B cell (primary cell): ENCODE measurements at regions not wholly inside any gene's neighbourhood (a gene's known extent, or its start where the extent isn't known, plus 50 kb on each side); places are given as distances from the start of the nearest gene placed in this dataset.

Experiments used
- ATAC-seq: fragments of 200-7000 bp; cut with Tn5 transposase; one replicate; pipeline ENCODE4 v1.10.0; 2021; ENCODE audit warnings: low read depth, mild to moderate bottlenecking, moderate number of reproducible peaks, moderate library complexity
- CTCF ChIA-PET: fragments of 350-600 bp; sonication (Branson Sonifier 250); formaldehyde crosslinking; loops from one replicate; lab custom pipeline; 2021; ENCODE audit warnings: antibody characterized with exemption, inconsistent platforms; lab: Charles Lee
- POLR2A ChIA-PET: fragments of 350-600 bp; sonication (Branson Sonifier 250); formaldehyde crosslinking; loops from one replicate; lab custom pipeline; 2021; ENCODE audit warnings: antibody characterized with exemption; lab: Charles Lee
- DNase-seq: peaks from one replicate; pipeline ENCODE4 v3.0.0; 2013
- H2AFZ ChIP-seq: 2 replicates; pipeline ENCODE4 v1.6.1; 2012; ENCODE audit warnings: mild to moderate bottlenecking, low read depth, low read length; ENCODE audit not compliant: insufficient read depth, poor library complexity, severe bottlenecking
- H3K27ac ChIP-seq, 2 donors: 1 replicate in 1 of 2; 2 replicates in 1 of 2; pipeline ENCODE4 v1.5.1; 2012 to 2013; ENCODE audit warnings: low read length in 2 of 2, mild to moderate bottlenecking in 2 of 2, moderate library complexity in 1 of 2
- H3K27me3 ChIP-seq, 4 experiments: fragments of 200-600 bp in 1 of 4; sonication (generic) in 1 of 4; replicated peaks in 1 of 4; 1 replicate in 2 of 4; 2 replicates in 2 of 4; pipeline versions ENCODE4 v1.6.1 to v1.7.0; 2013 to 2016; ENCODE audit warnings: low read length in 3 of 4, mild to moderate bottlenecking in 2 of 4, mixed read lengths in 1 of 4, moderate library complexity in 1 of 4; ENCODE audit not compliant: insufficient read depth in 4 of 4, control insufficient read depth in 3 of 4; ENCODE audit errors: control extremely low read depth in 1 of 4
- H3K36me3 ChIP-seq, 2 experiments: replicated peaks in 1 of 2; 1 replicate in 1 of 2; 2 replicates in 1 of 2; pipeline versions ENCODE4 v1.6.1 to v1.7.1; 2013; ENCODE audit warnings: low read length in 1 of 2; ENCODE audit not compliant: insufficient read depth in 2 of 2, control insufficient read depth in 1 of 2; ENCODE audit errors: control extremely low read depth in 1 of 2, extremely low read depth in 1 of 2
- H3K4me1 ChIP-seq, 2 donors: fragments of 200-600 bp in 1 of 2; sonication (generic) in 1 of 2; 1 replicate in 1 of 2; 2 replicates in 1 of 2; pipeline versions ENCODE4 v1.5.1 to v1.6.1; 2013 to 2017; ENCODE audit warnings: low read length in 2 of 2; ENCODE audit not compliant: control insufficient read depth in 2 of 2, insufficient read depth in 2 of 2
- H3K4me2 ChIP-seq: replicated peaks from 2 replicates; pipeline ENCODE3; 2012; ENCODE audit warnings: mild to moderate bottlenecking, low read depth, low read length; ENCODE audit not compliant: poor library complexity, severe bottlenecking
- H3K4me3 ChIP-seq, 5 experiments: fragments of 200-600 bp in 1 of 5; sonication (generic) in 1 of 5; 1 replicate in 3 of 5; 2 replicates in 2 of 5; pipeline versions ENCODE4 v1.5.1 to v1.7.0; 2011 to 2016; ENCODE audit warnings: low read length in 4 of 5, mild to moderate bottlenecking in 4 of 5, low read depth in 2 of 5, control low read depth in 1 of 5, moderate library complexity in 1 of 5; ENCODE audit not compliant: insufficient read depth in 1 of 5; ENCODE audit errors: control extremely low read depth in 1 of 5, extremely low read depth in 1 of 5
- H3K79me2 ChIP-seq: fragments of 200-600 bp; sonication (generic); one replicate; pipeline ENCODE4 v1.6.0; 2016; ENCODE audit warnings: low read length; ENCODE audit not compliant: control insufficient read depth, insufficient read depth
- H3K9ac ChIP-seq: fragments of 200-600 bp; sonication (generic); 2 replicates; pipeline ENCODE4 v1.6.1; 2017; ENCODE audit warnings: mild to moderate bottlenecking, low read length, moderate library complexity
- H3K9me3 ChIP-seq, 3 donors: one replicate each; pipeline versions ENCODE4 v1.6.1 to v1.7.1; 2013; ENCODE audit warnings: low read length in 2 of 3; ENCODE audit not compliant: control insufficient read depth in 2 of 3, insufficient read depth in 1 of 3; ENCODE audit errors: control extremely low read depth in 1 of 3
- H4K20me1 ChIP-seq: 2 replicates; pipeline ENCODE4 v1.6.0; 2012; ENCODE audit warnings: mild to moderate bottlenecking, low read length; ENCODE audit not compliant: insufficient read depth, control insufficient read depth, poor library complexity, severe bottlenecking
- H3K27ac Mint-ChIP-seq: one replicate; pipeline ENCODE4 v1.8.0; 2021; ENCODE audit warnings: mixed read lengths
- H3K27me3 Mint-ChIP-seq: one replicate; pipeline ENCODE4 v1.8.0; 2021; ENCODE audit warnings: mixed read lengths
- H3K4me1 Mint-ChIP-seq: one replicate; pipeline ENCODE4 v1.8.0; 2021; ENCODE audit warnings: mixed read lengths
- H3K4me3 Mint-ChIP-seq: one replicate; pipeline ENCODE4 v1.8.0; 2021; ENCODE audit warnings: mixed read lengths
- H3K9me3 Mint-ChIP-seq: one replicate; pipeline ENCODE4 v1.8.0; 2022; ENCODE audit warnings: mixed read lengths; ENCODE audit not compliant: insufficient read depth
- EZH2 ChIP-seq: IDR thresholded peaks from 2 replicates; pipeline ENCODE4 v1.6.1; 2012; ENCODE audit warnings: borderline replicate concordance, low read depth, mild to moderate bottlenecking, moderate library complexity, low read length; ENCODE audit not compliant: insufficient read depth, poor library complexity, severe bottlenecking
- WGBS: methylation state at CpG from one replicate; pipeline ENCODE4 v1.1.5; 2013; ENCODE audit warnings: missing lambda C conversion rate; ENCODE audit not compliant: insufficient coverage; 5-methylcytosine and 5-hydroxymethylcytosine counted together
- intact Hi-C: fragments of 100-400 bp; cut with micrococcal nuclease; formaldehyde crosslinking; loops from one replicate; pipeline ENCODE4 v1.10.0; 2022
- TF ChIP-seq, protein P1 (sequence below): fragments of 200-600 bp; IDR thresholded peaks from one replicate; pipeline ENCODE4 v1.8.0; 2022; ENCODE audit warnings: antibody characterized with exemption, mild to moderate bottlenecking

DNA sequence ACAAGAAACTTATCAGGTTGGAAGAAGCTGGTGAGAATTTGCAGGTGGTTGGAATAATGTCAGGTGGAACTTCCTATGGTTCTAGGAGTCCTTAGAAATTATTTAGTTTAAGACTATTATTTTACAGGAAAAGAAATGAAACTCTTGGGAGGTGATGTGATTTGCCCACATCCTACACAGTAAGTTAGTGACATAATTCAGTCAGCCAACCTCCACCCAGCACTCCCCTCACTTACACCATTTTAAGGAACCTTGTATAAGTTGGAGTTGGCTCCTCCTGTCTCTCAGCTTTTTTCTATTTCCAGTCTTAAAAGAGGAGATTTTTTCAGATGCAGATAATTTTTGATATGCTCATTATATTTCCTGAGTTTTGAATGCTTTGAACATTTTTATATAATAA is 86.4 kb downstream of the SKA1 start:
- Mint-ChIP-seq H3K4me3 (no peak overlapping the region), H3K4me1 (no peaks in the 10 kb centered on the region)

DNA sequence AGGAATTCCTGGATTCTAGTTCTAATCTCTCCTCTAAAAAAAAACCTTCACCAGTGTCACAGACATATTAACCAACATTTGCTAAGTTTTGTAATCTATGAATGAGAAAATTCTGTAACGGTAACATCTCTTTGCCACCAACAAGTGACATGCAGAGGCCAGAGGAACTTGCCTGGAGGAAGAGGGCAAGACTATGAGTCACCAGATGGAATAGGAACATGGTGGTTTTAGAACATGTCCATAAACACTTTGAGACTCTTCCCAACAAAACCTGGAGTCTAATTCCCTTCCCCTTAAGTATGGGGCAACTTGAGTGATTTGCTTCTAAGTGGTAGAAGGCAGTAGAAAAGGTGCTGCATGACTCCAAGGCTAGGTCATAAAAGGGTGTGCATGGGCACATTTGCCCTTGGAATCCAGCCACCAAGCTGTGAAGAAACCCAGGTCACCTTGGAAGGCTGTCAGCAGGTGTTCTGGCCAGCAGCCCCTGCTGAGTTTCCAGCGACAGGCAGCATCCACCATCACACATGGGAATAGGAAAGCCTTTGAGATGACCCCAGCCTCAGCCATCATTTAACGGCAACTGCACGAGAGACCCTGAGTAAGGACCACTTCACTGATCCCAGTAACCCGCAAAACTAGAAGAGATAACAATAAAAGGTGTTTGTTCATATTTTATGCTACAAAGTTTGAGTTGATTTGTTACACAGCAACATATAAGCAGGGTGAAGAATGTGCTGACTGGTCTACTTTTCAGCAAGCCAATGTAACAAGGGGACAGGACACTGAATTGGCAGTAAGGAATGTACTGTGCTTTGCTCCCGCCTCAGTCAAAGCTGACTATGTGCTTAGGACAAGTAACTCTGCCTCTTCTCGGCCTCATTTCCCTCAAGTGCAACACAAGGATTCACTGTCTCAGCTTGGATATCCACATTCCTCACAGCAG is 90.6 kb downstream of the SKA1 start:
- Histone ChIP-seq H4K20me1 (no peaks in the 10 kb centered on the region), H3K4me2 (no peak overlapping the region), H3K36me3 (no peaks in the 10 kb centered on the region), H3K9ac (no peak overlapping the region), H3K27ac (no peak overlapping the region), H3K27me3 (no peaks in the 10 kb centered on the region), H3K4me3 (no peak overlapping the region), H3K4me1 (no peaks in the 10 kb centered on the region), H2AFZ (no peak overlapping the region), H3K79me2 (no peaks in the 10 kb centered on the region), H3K9me3 (no peaks in the 10 kb centered on the region)
- Mint-ChIP-seq H3K27ac (no peak overlapping the region), H3K9me3 (no peaks in the 10 kb centered on the region), H3K4me3 (no peak overlapping the region), H3K4me1 (no peaks in the 10 kb centered on the region), H3K27me3 (peaks cover 11% of the 10 kb centered on the region)
- intact Hi-C loops: no loop called here
- ChIA-PET POLR2A (no interaction called here), CTCF (no interaction called here)
- DNase-seq (no peak), ATAC-seq (no peak)
- no peak for TF ChIP-seq EZH2
- WGBS: 100% methylated on average over 2 of the region's 7 CpGs

More for the DNA sequence above, 86.4 kb downstream of the SKA1 start:
- Histone ChIP-seq H3K9me3 (no peaks in the 10 kb centered on the region), H3K4me1 (no peaks in the 10 kb centered on the region), H3K4me3 (no peak overlapping the region), H4K20me1 (no peaks in the 10 kb centered on the region), H3K79me2 (no peaks in the 10 kb centered on the region), H2AFZ (no peak overlapping the region), H3K27ac (no peak overlapping the region), H3K36me3 (no peaks in the 10 kb centered on the region), H3K4me2 (no peak overlapping the region), H3K9ac (no peak overlapping the region), H3K27me3 (no peaks in the 10 kb centered on the region)
- TF ChIP-seq, protein P1, sequence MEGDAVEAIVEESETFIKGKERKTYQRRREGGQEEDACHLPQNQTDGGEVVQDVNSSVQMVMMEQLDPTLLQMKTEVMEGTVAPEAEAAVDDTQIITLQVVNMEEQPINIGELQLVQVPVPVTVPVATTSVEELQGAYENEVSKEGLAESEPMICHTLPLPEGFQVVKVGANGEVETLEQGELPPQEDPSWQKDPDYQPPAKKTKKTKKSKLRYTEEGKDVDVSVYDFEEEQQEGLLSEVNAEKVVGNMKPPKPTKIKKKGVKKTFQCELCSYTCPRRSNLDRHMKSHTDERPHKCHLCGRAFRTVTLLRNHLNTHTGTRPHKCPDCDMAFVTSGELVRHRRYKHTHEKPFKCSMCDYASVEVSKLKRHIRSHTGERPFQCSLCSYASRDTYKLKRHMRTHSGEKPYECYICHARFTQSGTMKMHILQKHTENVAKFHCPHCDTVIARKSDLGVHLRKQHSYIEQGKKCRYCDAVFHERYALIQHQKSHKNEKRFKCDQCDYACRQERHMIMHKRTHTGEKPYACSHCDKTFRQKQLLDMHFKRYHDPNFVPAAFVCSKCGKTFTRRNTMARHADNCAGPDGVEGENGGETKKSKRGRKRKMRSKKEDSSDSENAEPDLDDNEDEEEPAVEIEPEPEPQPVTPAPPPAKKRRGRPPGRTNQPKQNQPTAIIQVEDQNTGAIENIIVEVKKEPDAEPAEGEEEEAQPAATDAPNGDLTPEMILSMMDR: no peak
- TF ChIP-seq EZH2: no peak
- ATAC-seq (no peak), DNase-seq (no peak)
- Mint-ChIP-seq H3K27ac (no peak overlapping the region), H3K27me3 (peaks cover 10% of the 10 kb centered on the region), H3K9me3 (no peaks in the 10 kb centered on the region)
- POLR2A ChIA-PET: no interaction called here
- intact Hi-C loops: no loop called here
- CTCF ChIA-PET: no interaction called here
